ENCODE measurements at regions not wholly inside any gene's neighbourhood (a gene's known extent, or its start where the extent isn't known, plus 50 kb on each side); places are given as distances from the start of the nearest gene placed in this dataset.

GRCh38 chr16:51640196-51640595, 489.1 kb upstream of the SALL1 start:
- no peaks in the 10 kb centered on the region for H3K9me2 ChIP-seq (ENCODE audit: insufficient read depth, low read length)
- H3K4me1 ChIP-seq (ENCODE audit: insufficient read depth, low read length, poor library complexity, severe bottlenecking) = no peaks in the 10 kb centered on the region
- H3K27ac ChIP-seq (ENCODE audit: low read depth, low read length, poor library complexity, severe bottlenecking) = no peak overlapping the region
- TF ChIP-seq CTCF (conservative IDR thresholded peaks at IDR 0.05; ENCODE audit: low read length) (no peak), EZH2phosphoT487 (IDR thresholded peaks at IDR 0.05; ENCODE audit: borderline replicate concordance, low read depth, low read length) (no peak)
- H3K9me3 ChIP-seq (ENCODE audit: low read length) = no peaks in the 10 kb centered on the region
- intact Hi-C loops (cut with micrococcal nuclease; ENCODE audit: unreplicated experiment) = no loop called here
- H4K20me1 ChIP-seq (ENCODE audit: insufficient read depth, low read length) = no peaks in the 10 kb centered on the region
- ChIA-PET CTCF (ENCODE audit: unreplicated experiment) (no interaction called here), POLR2A (no interaction called here)
- no peaks in the 10 kb centered on the region for H3K79me2 ChIP-seq (ENCODE audit: insufficient read depth, low read depth, low read length)
- no peak overlapping the region for H3K4me2 ChIP-seq (ENCODE audit: low read length)
- no peak overlapping the region for H2AFZ ChIP-seq (ENCODE audit: low read length)
- H3K36me3 ChIP-seq (ENCODE audit: insufficient read depth, low read length) = no peaks in the 10 kb centered on the region
- no TSS peak for BruUV-seq (replicated peaks)
- no peak for DNase-seq (ENCODE audit: low spot score)
- no peak overlapping the region for H3K4me3 ChIP-seq (ENCODE audit: low read depth, low read length, poor library complexity, severe bottlenecking)

DNA sequence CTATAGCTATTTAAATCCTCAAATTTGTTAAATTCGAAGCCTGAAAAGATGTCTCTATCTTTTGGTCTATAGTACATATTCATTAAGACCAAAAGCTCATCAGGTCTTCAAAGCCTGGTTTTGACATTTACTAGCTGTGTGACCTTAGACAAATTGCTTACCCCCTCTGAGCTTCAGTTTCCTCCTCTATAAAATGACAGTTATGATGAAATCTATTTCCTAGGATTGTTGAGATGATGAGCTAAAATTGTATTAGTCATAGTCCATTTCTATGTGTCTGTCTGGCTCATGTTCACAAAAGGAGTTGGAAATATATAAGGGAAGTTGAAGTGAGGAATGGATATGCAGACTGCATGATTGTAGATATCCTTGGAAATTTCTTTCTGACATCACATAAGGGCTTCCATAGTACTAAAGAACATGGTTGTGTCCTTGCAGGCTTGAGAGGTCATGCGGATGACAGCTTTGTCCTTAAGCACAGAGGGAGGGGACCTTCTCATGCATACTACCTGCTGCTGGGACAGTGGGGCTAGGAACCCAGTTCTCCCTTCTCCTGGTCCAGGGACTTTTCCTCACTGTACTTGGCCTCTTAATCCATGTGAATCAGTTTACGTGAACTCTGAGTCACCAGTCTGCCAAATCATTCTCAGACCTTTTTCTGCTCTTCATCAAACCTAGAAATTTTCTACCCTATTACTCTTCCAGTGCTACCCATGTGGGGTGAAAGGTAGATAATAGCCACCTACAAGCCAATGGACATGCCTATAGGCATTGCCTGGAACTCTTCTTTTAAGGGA, 487.5 kb upstream of the SALL1 start:
- Histone ChIP-seq H4K20me1 (ENCODE audit: insufficient read depth, low read length) (no peaks in the 10 kb centered on the region), H3K9me3 (ENCODE audit: low read length) (no peaks in the 10 kb centered on the region), H3K79me2 (ENCODE audit: insufficient read depth, low read depth, low read length) (no peaks in the 10 kb centered on the region), H3K9me2 (ENCODE audit: insufficient read depth, low read length) (no peaks in the 10 kb centered on the region), H3K36me3 (ENCODE audit: insufficient read depth, low read length) (no peaks in the 10 kb centered on the region), H3K4me2 (ENCODE audit: low read length) (no peak overlapping the region), H3K27ac (ENCODE audit: low read depth, low read length, poor library complexity, severe bottlenecking) (no peak overlapping the region), H3K4me3 (ENCODE audit: low read depth, low read length, poor library complexity, severe bottlenecking) (no peak overlapping the region), H2AFZ (ENCODE audit: low read length) (no peak overlapping the region), H3K4me1 (ENCODE audit: insufficient read depth, low read length, poor library complexity, severe bottlenecking) (no peaks in the 10 kb centered on the region)
- DNase-seq (ENCODE audit: low spot score) = no peak
- intact Hi-C loops (cut with micrococcal nuclease; ENCODE audit: unreplicated experiment) = no loop called here
- no TSS peak for BruUV-seq (replicated peaks)
- no peak for TF ChIP-seq EZH2phosphoT487 (IDR thresholded peaks at IDR 0.05; ENCODE audit: borderline replicate concordance, low read depth, low read length)
- TF ChIP-seq CTCF (conservative IDR thresholded peaks at IDR 0.05; ENCODE audit: low read length) = no peak
- ChIA-PET POLR2A (no interaction called here), CTCF (ENCODE audit: unreplicated experiment) (no interaction called here)

- H3K36me3 ChIP-seq (ENCODE audit: insufficient read depth, low read length) = no peaks in the 10 kb centered on the region
- H2AFZ ChIP-seq (ENCODE audit: low read length) = no peak overlapping the region
- no peaks in the 10 kb centered on the region for H3K9me2 ChIP-seq (ENCODE audit: insufficient read depth, low read length)
- no peak for TF ChIP-seq EZH2phosphoT487 (IDR thresholded peaks at IDR 0.05; ENCODE audit: borderline replicate concordance, low read depth, low read length)
- TF ChIP-seq CTCF (conservative IDR thresholded peaks at IDR 0.05; ENCODE audit: low read length) = no peak
- no peaks in the 10 kb centered on the region for H3K4me1 ChIP-seq (ENCODE audit: insufficient read depth, low read length, poor library complexity, severe bottlenecking)
- ChIA-PET POLR2A (no interaction called here), CTCF (ENCODE audit: unreplicated experiment) (no interaction called here)
- no peaks in the 10 kb centered on the region for H4K20me1 ChIP-seq (ENCODE audit: insufficient read depth, low read length)
- H3K27ac ChIP-seq (ENCODE audit: low read depth, low read length, poor library complexity, severe bottlenecking) = no peak overlapping the region
- DNase-seq (ENCODE audit: low spot score) = no peak
- no peaks in the 10 kb centered on the region for H3K79me2 ChIP-seq (ENCODE audit: insufficient read depth, low read depth, low read length)
- no peak overlapping the region for H3K4me3 ChIP-seq (ENCODE audit: low read depth, low read length, poor library complexity, severe bottlenecking)
- H3K9me3 ChIP-seq (ENCODE audit: low read length) = no peaks in the 10 kb centered on the region
- no peak overlapping the region for H3K4me2 ChIP-seq (ENCODE audit: low read length)
- intact Hi-C loops (cut with micrococcal nuclease; ENCODE audit: unreplicated experiment) = no loop called here
- BruUV-seq (replicated peaks) = no TSS peak
Measured at GRCh38 chr16:51637770-51638094, 486.7 kb upstream of the SALL1 start.

All from OCI-LY7 (cell line).